Kidney glomerular epithelial cell (primary cell): ENCODE measurements at regions not wholly inside any gene's neighbourhood (a gene's known extent, or its start where the extent isn't known, plus 50 kb on each side); places are given as distances from the start of the nearest gene placed in this dataset.
A peak's percentile ranks its signal among the peaks of the same experiment; 100 is the strongest.

ENCODE experiments used
- DNase-seq: peaks from one replicate; lab custom pipeline; 2025; lab: John Stamatoyannopoulos, UW

DNA sequence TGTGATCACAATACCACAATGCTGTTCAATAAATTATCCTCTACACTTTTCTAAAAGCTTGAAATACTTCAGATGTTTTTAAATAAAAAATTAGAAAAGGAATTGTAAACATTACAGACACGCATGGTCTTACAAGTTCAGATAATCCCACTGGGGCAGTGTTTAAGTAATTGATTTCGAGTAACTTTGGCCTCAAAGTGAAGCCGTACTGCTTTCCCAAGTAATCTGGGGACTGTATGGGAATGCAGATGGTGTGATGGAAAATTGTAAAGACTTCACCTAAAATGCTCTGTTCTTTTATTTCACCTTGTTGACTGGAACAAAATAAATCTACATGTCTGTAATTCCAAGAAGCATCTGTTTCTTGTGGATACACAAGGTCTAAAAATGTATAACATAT is 401.7 kb upstream of the LYPLAL1 start:
- no peak for DNase-seq

DNA sequence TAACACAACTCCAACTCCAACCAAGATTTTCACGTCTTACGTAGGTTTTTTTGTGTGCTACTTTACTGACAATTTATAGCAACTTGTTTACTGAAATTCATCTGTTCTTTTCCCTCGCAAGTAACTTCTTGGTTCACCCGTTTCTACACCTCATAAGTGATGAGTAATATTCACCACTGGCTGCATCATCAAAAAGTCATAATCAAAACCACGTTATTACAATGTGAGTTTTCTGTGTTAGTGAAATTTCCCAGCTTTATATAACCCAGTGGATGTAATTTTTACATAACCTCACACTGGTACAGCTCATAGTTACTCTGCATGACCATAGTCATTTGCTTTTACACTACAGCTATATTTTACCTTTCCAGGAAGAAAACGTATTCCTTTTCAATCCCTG is 401.1 kb upstream of the LYPLAL1 start:
- DNase-seq, result no peak

DNA sequence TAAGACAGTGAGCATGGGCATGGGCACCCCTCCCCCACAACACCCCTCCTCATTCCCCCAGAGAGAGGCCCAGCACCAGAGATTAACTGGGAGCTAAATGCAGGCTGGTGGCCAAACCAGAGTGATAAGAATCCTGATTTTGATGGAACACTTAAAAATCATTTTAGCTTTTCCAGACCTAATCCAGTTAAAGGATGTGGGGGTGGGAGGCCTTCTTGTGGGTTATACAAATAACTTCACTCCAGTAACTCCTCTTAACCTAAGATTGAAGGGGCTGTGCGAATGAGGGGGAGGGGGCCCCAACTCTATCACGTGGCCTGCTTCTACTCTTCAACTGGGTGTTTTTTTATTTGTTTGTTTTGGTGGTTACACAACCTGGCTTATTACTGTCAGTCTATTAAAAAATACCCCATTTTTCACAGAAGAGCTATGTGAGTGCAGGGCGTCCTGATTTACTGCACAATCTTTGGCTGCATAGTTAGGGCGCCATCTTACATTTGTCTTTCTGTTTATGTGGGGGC is 398.1 kb upstream of the LYPLAL1 start:
- no peak for DNase-seq

DNA sequence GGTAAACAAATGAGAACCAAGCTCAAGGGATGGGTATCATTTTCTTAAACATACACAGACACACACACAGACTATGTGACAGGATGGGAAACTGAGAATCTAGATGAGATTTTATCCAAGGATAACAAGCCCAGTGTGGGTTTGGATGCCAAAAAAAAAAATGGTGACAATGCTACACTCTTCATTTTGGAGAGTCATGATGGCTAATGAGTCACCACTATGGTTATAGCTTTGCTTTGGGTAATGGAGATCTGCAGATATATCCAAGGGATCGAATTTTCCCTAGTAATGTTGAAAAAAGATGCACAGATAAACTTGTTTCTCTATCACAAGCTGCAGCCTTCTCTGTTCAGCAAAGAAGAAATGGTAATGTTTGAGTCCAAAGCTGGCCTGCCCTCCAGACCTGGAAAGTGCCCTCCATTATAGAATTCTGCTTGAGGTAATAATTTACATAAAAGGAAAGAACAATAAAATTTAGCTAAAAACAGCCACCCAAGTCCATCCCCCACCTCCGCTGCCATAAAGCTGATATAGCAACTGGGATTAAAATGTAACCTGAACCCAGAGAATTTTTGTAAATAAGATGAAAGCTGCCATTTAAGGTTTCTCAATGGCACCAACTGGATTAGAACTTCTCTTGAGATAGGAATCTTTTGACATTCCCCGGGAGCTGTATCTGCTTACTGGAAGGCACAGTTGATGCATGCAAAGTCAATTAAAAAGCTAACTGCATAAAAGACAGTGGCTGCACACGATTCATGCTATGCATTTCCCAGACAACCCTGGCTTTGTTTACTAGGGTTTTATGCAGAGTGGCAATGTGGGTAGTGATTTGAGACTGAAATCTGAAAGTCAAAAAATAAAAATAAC is 395.2 kb upstream of the LYPLAL1 start:
- no peak for DNase-seq

DNA sequence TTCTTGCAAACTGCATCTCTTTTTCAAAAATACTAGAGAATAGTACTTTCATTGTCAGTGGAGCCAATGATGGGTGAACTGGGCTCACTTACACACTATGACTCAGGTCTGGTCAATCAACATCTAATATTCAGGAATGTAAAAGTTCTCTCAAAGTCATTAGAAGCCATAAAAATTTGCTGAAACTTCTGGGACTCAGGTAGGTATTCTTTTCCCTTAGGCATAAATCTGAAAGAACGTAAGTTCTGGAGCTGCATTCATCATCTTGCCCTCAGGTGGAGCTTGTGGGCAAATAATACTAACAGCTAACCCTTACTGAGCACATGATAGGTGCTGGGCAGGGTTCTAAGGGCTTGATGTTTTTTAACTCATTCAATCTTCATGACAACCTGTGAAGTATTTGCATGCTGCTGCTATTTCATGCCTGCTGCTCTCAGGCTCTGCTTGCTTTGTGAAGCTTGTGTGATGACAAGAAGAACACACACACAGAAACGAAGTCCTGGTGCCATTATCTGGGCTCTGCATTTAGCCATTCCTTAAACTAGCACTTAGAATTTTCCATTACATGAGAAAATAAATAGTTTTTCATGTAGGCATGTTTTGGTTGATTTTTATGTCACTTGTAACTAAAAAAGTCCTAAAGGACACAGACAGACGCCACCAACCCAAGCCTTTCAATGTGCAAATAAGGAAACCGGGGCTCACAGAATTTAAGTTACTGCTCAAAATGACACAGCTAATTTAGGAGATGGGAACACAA is 394.2 kb upstream of the LYPLAL1 start:
- DNase-seq, result peak; percentile 69

DNA sequence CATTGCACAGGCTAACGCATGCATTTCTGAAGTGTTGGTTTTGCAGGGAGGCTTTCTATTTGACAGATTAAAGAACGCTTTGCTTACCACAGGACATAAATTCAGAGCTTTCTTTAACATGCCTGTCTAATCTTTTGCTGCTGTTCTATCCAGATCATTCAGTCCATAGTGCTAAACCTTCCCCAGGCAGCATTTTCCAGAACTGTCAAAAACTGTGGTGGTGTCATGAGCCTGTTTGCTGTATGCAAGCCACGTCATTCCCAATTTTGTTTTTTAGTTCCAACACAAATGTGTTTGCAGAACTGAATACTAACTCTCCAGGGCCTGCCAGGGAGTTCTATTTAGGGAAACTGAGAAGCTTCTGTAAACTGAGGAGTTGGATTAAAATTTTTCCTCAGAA is 390.5 kb upstream of the LYPLAL1 start:
- DNase-seq, result no peak

DNA sequence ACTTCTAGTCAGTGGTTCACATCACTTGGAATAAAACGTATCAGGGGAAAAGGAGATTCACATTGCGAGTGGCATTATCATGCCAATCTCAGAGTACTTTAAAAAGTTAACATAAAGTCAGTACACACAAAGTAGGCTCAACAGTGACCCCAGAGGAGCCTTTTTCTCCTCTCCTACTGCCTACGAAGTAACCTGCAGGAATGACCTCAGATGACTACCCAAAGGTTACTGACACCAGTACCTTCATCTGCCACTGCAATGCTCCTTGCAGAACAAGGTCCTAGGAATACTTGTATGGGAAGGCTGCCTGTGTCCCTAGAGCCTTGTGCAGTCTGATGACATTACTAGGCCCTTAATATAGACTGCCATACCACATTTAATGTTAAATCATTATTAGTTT is 389.8 kb upstream of the LYPLAL1 start:
- DNase-seq, result no peak

DNA sequence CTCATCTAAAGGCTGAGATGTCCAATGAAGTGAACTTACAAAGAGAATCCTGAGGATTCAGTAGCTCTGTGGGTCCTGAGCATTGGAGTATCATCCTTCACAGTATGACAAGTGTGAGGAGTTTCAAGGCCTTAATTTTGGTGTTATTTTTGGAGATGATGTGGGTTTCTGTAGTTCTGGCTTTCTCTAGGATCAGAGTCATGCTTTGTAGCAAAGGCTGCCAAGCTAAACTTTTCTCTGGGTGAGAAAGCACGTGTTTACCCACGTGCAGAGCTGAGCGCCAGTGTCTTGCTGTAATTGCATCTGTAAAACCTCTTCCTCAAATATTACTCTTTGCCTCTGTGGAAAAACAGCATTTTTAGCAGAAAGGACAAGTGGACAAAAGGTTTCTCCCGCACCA is 387.8 kb upstream of the LYPLAL1 start:
- peak; percentile 2 for DNase-seq

DNA sequence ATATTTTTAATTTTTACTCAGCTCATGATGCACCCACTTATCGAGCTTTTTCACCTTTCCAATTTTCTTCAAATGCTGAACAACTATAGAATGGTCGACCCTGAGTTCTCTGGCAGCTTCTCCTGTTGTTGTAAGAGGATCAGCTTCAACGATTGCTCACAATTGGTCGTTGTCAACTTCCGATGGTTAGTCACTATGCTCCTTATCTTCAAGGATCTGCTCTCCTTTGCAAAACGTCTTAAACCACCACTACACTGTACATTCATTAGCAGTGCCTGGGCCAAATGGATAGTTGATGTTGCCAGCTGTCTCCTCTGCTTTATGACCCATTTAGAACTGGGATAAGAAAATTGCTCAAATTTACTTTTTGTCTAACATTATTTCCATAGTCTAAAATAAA is 385.9 kb upstream of the LYPLAL1 start:
- no peak for DNase-seq

DNA sequence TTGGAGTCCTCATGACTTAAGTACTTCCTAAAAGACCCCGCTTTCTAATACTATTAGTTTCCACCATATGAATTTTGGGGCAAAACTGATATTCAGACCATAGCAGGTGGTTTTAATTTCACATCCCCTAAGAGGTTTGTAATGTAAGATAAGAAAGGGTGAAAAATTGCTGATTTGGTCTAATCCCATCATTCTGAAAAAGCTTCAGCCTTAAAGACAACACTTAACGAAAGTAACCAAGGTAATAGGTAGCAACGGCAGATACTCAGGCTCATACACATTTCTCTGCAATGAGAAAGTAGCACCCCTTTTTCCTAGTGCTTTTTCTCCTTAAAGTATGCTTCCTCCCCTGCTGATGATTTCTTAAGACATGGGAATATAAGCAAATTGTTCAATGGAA is 376.9 kb upstream of the LYPLAL1 start:
- DNase-seq, result no peak

DNA sequence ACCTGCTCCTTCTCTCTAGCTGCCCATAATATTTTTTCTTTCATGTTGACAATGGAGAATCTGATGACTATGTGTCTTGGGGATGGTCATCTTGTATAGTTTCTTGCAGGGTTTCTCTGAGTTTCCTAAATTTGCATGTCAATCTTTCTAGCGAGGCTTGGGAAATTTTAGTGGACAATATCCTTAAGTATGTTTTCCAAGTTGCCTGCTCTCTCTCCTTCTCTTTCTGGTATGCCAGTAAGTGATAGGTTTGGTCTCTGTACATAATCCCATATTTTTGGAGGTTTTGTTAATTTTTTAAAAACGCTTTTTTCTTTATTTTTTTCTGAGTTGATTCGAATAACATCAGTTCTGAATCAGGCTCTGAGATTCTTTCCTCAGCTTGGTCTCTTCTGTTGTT is 370.9 kb upstream of the LYPLAL1 start:
- DNase-seq, result no peak

DNA sequence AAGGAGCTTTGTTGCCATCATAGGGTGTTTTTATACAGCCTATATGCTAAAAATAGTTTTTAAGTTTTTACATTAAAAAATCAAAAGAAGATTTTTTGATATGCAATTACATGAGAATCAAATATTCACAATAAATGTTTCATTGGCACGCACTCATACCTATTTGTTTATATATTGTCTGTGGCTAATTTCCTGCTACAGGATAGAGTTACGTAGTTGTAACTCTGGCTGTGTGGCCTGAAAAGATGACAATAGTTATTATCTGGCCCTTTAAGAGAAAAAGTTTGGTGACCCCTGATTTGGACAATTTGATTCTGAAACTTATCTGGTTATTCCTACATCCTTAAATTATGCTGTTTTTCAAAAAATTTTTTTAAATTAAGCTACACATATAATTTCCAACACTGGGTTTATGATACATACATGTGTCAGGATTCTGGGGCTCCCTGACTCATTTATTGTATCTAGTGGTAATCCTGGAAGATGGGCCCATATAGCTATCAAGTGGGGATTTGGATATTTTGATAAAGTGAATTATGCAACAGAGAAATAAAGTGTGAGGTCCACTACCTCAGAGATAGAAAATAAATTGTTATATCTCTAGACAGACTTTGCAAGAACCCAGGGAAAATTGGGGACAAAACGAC is 370.2 kb upstream of the LYPLAL1 start:
- DNase-seq, result no peak

DNA sequence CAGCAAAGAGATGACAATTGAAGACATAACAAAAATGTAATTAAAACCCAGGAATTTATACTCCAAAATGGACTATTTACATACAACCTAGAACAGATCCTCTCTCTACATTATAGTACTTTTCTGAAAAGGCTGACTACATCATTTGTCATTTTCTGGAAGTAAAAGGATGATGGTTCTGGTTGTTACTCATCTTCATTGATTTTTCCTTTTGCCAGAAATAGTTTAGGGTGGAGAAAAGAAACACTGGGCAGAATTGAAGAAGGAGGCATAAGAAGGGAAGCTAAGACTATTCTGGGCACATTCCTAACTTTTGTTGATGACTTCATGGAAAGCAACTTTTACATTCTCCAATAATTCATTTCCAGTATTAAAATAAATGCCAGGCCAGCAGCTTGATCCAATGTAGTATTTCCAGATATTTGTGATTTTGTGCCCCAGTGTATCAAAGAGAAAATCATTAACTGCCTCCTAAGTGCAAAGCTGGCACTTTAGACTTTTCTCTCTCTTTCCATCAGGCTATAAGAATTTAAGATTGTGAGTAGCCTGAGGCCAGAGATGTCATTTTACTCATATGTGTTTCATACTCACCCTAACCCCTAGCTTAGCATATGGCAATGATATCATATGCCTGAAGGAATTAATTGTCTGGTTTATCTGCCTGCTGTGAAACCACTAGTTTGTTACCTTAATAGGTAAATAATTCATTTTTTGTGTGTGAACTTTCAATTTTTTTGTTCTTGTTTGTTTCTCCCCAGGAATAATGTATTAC is 369.5 kb upstream of the LYPLAL1 start:
- DNase-seq, result no peak

DNA sequence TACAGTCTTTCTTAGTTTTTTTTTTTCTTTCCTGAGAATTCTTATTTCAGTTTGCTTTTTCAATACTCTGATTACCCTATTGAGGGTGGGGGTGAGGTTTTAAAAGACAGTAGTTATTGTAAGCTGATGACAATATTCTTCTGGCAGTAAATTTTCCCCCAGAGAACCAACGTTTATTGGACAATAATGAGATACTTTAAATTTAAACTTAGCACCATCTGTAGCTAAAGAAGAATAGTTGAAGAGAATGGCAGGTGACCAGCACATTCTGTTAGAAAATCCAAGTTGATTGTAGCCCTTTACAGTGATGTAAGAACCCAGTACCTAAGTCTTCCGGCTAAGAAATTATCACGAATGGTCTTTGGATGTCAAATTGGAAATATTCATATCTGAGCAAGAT is 364.6 kb upstream of the LYPLAL1 start:
- DNase-seq, result no peak

DNA sequence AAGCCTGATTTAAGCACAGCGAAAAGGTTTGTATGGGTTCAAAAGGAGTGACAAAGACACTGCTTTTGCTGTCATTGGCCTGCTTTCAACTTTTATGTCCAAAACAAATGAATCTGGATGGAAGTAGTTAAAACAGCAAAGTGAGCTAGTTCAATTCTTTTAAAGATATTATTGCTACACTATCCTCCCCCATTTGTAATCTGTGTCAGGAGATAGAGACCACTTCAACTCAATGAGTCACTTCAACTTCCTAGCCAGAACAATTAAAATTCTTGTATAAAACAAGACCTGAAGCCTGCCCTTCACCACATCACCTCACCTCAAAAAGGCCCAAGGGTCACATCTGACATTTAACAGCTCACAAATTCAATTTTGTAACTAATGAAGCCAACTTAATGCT is 364.1 kb upstream of the LYPLAL1 start:
- peak; percentile 11 for DNase-seq

DNA sequence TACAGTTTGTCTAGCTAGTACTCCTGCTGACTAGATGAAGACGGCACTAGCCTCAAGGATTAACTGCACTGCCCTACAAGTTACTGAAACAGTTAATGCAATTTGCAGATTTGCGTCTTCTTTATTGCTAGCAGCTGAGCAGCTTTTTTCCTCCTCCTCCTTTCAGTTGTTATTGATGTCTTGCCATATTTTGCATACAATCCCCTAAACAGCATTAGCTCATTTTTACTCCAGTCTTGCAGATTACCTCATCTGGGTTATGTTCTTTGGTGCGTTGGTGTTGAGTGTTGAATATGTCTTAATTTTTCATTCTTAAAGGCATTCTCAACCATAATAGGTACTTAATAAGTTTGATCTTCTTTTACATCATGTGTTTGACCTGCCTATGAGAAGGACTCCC is 363.4 kb upstream of the LYPLAL1 start:
- no peak for DNase-seq

DNA sequence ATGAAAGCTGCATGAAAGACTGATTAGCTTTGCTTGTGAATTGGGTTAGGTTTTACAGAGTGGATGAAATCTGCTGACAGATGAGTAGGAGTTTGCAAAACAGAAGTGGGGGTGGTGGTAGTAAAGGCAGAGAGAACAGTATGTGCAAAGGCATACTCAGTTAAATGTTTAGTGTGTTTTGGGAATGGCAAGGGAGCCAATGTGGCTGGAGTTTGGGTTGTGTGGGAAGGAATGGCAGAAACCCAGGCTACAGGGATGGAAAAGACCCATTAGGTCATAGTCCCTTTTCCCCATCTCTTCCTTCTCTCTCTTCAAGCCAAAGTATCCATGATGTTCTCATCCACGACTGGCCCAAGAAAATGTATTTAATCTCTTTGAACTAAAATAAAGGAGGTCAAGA is 362.2 kb upstream of the LYPLAL1 start:
- no peak for DNase-seq

DNA sequence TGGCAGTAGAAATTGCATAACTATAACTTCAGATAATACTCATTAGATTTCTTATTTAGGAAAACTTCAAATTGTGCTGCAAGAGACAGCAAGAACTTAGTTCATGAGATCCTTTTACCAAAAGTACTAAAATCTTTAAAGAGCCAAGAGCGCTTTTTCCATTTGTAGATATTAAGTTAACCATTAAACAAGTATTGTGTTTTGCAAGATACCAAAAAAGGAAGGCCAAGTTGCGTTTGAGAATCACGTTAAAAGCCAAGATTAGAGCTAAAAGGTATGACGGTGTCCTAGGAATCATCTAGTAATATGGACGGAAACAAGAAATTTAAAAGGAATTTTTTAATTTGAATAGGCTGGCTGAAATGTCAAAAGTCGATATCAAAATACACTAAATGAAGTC is 361.3 kb upstream of the LYPLAL1 start:
- DNase-seq, result no peak

DNA sequence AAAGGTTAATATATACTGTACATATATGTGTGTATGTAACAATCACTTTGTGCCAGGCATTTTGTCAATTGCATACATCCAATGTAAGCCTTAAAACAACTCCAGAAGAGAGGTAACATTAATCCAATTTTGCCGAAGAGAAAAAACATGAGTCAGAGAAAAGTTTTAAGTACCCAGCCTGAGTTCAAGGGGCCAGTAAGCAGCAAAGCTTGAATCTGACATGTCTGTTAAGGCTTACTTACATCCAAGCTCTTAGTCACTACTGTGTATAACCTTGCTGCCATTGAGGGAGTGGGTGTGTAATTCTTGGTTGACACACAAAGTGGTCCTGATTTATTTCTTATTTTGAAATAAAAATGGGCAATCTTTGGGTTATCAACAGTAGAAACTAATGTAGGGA is 360.4 kb upstream of the LYPLAL1 start:
- no peak for DNase-seq

DNA sequence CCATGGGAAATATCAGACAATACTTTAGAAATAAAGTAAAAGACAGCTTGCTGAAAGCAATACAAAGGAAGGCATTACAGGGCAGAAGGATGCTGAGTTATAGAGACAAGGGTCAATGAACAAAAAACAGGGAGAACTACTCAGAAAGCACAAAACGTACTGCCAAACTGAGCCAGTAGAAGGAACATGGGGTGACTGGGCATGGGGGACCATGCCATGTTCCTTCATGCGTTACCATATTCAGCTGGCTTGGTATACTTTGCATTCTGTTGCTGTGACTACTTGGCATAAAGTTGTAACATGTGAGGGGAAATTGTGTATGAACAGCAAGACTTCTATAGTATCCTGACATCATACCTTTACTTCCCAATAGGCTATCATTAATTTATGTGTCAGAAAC is 358.6 kb upstream of the LYPLAL1 start:
- no peak for DNase-seq

DNA sequence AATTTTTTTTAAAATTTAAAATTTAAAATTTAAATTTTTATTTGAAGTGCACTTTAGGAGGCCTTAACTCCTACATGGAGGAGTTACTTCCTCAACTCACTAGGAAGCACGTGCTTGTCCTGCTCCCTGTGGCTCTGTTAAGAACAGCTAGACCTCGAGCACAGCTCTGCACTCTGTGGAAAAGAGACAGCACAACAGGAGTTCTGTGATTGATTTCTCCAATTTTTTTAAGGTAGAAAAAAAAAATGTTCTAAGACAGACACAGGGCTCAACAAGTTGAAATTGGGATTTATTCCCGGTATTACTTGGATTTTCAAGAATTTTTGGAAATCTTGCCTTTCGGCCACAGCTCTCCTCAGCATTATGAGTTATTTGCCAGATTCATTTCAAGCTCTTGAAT is 356.6 kb upstream of the LYPLAL1 start:
- DNase-seq, result no peak
